DMS 273 (cell line): ENCODE measurements at regions not wholly inside any gene's neighbourhood (a gene's known extent, or its start where the extent isn't known, plus 50 kb on each side); places are given as distances from the start of the nearest gene placed in this dataset.

ENCODE experiments used
- DNase-seq: peaks from one replicate; lab custom pipeline; 2025; ENCODE audit not compliant: unreplicated experiment; lab: John Stamatoyannopoulos, UW

DNA sequence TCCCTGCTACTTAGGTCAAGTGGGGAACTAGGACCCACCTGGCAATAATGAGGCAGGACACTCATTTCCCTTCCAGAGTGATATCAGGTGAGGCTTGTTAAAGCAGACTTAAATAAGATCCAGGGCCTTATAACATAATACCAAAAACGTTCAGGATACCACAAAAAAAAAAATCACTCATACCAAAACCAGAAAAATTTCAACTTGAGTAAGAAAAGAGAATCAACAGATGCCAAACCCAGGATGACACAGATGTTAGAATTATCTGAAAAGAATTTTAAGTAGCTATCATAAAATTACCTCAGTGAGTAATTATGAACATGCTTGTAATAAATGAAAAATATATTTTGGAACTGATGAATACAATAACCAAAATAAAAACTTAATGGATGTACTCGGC lies 255.6 kb upstream of the OSR1 start:
- DNase-seq, result no peak

DNA sequence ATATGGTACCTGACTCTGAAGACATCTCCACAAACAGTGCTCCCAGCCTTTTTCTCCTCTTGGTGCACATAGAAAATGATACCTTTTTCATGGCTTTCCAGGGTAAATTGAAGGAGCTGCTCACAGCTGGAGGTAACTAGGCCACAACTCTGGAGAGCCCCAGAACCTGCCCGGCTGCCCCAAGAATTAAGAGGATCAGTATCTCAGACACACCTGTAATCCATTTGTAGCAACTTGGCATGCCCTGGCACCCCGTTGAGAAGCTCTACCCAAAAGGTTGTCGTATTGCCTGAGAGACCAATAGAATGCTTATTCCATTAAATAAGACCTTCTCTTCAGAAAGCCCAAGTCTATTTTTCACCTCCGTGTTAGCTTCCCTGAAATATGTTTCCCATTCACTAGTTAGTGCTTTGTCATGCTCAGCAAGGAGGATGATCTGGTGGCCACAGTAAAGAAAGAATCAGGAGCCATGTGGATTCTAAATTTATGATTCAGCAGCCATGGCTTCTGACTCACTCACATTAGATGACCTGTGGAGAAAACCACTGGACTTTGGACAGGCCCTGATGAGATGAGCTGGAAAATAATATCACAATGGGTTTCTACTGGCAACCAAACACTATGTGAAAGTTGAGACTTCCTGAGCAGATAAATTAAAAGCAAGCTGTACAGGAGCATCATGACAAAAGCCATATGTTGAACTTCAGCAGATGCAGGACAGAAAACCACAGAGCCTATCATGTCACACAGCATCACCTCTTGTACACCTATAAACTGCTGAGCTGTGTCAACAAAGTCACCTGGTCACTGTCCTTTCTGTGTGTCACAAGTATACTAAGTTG lies 253.3 kb upstream of the OSR1 start:
- DNase-seq, result no peak

DNA sequence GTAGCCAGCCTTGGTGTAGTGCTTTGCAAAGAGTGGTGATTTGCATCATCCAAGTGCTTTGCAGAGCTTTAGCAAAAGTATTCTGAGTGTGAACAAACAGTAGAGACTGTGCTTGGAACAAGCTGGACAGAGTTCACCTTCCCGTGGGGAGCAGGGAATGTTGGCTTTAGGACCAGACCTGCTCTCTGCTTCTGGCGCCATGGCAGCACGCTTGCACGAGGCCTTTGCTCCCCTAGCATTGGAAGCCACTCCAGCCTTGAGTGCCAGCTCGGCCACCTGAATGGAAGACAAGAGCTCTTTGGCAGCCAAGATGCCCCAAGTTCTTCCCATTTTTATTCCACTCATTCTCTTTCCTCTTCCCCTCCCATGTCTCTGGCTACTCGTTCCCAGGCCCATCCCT lies 250.8 kb upstream of the OSR1 start:
- DNase-seq, result no peak

DNA sequence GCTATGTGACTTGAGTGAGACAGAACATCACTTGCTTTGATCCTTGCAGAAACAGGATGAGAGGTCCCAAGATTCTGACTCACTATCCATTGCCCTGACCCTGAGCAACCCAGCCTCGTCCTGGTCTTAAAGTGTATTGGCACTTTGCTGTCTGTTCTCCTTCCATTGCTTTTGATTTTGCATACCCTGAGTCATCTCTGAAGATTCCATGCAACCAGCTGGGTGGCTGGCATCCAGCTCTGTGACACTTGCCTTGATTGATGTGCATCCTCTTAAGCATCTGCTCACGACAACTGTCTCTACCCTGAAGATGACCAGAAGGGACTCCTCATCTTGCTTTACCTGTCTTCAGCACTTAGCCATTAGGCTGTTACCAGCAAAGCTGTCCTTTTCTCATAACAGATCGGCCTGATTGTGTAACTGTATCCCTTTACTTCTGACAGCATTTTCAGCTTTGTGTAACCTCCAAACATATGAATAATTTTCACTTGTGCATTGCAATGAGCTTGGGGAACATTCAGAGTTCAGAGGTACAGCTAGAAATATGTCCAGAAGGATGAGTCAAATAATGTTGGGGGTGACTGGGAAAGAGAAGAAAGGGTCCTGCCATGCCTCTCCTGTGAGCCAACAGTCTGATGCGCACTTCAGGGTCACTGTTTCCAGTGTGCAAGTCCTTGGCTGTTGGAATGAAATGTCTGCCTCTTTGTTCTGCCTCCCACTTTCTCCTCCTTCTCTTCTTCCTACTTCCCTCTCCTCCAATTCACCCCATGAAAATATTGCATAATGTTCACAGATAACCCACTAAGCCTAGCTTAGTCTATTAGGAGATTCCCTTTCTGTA lies 249.7 kb upstream of the OSR1 start:
- DNase-seq, result no peak

DNA sequence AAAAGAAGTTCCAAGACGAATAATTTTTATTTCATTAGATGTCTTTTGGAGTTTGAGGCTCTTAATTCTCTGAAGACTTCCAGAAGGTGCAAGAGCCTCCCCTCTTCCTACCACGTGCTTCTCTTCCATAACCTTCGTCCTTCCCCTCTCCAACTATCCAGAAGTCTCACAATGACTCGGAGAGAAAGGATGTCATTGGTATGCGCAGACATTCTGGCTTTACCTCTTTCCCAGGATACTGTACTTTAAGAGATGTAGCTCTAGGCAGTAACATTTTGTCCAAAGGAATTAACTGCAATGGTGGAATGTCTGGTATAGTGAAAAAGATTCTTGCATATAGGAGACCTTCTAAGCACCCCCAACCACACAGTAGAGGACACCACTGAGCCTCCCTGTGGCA lies 249.0 kb upstream of the OSR1 start:
- DNase-seq, result no peak

DNA sequence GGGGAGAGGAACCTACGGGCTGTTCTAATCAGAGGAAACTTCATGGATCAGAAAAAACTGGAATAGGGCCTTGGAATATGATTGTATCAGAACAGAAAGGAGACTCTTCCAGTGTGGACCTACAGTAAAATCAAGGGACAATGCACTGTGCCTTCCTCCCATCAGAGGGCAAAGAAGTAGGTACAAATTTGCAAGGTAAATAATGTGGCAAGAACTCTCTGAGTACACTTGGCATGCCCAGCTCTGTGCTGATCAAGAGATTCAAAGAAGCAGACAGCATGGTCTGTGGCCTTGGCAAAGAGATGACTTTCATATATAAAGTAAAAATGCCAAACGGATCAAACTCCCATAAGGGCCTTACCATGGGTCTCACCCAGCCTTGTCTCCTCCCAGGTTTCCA lies 242.6 kb upstream of the OSR1 start:
- no peak for DNase-seq

DNA sequence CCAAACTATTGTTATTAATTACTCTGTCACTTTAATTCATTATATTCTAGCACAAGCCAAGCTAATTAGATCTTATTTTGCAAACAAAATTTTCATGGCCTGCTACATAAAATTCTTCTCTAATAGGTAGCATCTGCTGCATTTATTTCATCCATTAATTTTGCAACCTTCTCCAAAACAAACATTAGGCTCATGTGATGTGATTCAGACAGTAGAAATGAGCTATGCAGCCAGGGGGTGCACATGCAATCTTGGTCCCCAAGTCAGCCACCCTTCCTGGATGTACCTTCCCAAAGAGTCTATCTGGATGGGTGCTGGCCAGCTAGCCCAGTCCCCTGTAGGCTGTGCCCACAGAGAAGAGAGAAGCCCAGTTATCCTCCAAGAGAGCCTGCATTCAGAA lies 242.1 kb upstream of the OSR1 start:
- no peak for DNase-seq

DNA sequence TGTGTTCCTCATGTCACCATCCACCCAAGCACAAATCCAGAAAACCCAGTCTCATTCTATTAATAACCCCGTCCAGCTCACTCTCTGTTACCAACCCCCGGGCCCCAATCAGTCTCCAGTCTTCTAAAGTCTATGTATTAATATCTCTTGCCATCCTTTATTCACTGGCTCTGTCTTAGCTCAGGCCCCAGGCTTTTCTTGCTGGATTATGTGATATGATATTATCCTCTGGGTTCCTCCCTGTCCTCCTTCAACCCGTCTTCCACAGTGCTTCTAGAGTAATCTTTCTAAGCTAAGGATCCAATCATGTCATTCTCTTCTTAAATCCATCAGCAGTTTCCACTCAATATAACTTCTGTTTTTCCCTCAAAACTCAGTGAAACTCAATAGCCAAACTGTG lies 240.5 kb upstream of the OSR1 start:
- DNase-seq, result no peak

DNA sequence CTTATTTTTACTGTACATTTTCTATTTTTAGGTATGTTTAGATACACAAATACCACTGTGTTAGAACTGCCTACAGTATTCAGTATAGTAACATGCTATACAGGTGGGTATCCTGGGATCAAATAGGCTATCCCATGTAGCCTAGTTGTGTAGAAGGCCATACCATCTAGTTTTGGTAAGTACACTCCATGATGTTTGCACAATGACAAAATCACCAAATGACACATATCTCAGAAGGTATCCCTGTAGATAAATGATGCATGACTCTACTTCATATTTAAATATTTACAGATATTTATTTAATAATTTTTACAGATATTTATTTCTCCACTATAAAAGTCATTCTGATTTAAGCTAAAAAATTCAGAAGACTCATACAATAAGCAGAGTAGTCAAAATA lies 233.8 kb upstream of the OSR1 start:
- no peak for DNase-seq

DNA sequence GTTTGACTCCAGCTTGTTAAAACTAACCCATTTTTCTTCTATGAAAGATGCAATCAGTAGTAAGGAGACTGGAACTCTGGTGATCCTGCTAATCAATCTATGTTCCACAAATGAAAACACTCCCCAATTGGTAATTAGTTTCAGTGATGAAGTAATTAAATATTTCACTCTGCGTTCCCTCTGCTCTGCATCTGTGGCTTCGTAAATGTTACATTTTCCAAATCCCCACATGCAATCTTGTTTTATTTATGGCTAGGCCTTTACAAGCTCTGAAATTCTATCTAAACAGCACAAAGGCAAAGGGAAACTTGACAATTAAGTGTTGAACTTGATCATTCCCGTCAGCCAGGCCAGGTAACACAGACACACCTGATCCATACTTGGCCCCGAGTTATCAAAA lies 231.4 kb upstream of the OSR1 start:
- DNase-seq, result no peak

DNA sequence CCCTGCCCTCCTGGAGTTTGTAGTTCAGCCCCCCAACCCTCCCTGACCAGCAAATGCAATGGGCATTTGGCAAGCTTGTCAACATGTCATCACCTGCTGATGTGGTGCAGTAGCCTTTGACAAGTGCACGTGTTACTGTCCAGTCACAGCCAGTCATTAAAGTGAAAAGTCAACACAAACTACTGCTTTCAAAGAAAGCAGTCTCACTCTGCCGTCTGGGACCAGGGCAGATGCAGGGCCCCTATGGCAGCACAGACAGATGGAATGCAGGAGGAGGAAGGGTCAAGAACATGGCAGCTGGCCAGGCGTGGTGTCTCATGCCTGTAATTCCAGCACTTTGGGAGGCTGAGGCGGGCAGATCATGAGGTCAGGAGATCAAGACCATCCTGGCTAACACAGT lies 222.4 kb upstream of the OSR1 start:
- DNase-seq, result no peak

DNA sequence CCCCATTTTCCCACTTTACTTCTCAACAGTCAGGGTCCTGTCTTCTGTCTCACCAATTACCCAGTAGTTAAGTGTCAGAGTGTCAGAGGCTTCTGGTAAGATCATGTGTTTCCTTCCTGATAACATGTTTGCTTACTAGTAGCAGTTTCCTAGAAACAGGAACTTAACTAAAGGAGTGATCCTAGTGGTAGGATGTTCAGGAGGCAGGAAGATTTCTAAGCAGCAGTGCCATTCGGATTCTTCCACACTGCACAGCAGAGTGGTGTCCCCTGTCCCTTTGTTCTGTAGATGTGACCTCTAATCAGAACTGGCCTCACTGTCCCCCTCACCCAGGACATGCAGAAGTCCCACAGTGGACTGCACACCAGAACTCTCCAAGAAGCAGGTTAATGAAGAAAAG lies 221.8 kb upstream of the OSR1 start:
- DNase-seq, result no peak

DNA sequence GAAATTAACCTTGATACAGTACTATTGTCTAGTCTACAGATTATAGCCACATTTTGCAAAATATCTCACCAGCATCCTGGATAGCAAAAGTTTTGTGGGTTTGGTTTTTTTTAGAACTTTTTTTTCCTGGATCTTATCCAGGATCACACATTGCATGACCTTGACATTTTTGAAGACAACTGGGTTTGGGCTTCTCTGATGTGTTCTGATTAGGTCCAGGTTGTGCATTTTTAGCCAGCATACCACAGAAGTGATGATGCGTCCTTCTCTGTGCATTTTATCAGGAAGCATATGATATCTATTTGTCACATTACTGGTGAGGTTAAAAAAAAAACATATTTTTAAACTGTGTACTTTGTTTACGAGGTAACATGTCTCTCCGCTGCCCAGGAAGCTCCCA lies 221.0 kb upstream of the OSR1 start:
- no peak for DNase-seq

DNA sequence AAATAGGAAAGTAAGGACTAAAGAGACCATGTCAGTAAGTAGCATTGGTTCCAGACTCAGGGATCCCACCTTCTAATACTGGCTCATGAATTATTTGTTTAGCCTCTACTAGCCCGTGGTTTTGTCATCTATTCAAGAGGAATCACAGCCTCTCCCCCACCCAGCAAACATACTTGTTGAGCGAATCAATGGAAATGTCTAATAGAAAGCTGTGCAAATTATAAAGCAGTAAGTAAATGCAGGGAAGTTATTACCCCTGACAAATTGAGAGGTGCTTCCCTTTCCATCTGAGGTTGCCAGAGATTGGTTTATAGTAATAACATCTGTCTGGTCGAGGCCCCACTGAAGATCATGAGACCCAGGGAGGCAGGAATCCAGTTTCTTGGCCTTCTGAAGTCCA lies 219.3 kb upstream of the OSR1 start:
- DNase-seq, result no peak

DNA sequence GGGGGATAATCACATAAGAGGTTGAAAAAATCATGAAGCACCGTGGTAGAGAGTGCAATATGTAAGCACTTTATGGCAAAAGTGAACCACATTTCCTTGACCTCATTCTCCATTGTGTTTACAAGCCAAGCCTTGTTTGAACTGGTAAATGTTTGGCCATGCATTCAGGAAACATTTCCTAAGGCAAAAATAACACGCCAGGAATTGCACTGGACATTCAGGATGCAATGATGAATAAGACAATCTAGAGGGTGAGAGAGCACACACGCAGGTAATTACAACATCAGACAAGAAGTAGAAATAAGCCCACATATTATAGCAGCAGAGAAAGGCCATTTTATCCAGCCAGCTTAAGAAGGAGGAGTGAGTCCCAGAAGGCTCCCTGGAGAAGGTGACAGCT lies 218.0 kb upstream of the OSR1 start:
- DNase-seq, result no peak

DNA sequence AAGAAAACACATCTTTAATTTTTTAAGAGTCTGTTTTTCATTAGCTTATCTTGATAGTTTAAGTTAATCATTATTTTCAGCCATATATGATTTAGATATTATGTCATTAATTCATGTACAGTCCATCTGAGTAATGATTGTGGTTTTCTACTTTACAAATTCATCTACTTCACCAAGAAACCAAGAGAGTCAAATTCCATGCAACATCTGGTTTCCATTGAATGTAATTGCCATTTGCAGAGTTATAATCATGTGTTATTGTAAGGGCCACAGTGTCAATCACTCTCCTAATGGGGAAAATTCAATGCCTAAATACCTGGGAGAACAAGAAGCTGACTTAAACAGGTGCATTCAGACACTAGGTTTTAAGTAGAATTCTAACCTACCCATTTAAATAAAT lies 217.2 kb upstream of the OSR1 start:
- DNase-seq, result no peak

DNA sequence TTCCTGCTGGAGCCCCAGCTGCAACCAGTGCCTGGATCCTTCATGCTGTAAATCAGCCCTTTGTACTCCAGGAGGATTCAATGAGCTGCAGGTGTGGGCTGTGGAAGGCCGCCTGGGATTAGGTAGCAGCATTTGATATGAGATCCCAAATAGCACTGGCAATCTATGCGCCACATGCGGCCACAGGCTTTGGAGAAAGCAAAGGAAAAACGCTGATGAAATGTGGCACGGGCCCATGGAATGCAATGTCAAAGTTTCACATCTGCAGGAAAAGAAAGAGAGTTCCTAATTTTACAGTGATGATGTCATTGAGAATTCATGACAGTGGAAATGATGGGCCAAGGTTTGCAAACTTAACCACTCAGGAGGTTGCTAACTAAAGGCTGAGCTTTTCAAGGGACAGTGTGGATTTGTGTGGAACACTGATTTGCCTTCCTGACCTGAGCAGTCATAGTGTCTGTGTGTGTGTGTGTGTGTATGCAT lies 216.4 kb upstream of the OSR1 start:
- no peak for DNase-seq

DNA sequence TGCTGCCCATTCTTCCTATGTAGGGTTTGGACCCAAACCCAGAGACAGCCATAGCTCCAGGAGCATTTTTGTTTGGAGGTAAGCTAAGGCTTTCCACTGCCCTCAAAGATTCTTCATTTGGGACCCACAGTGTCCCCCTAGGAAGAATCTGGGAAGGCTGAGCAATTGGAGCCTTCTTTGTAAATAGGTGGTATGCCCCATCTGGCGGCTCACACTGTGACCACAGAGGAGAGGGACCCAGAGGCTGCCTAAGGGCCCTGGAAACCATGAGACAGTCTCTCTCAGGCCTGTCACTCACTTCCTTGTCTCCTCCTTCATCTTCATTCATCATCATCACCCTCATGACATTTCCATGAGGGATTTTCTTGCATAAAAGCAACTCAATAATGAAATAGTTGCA lies 215.4 kb upstream of the OSR1 start:
- peak; percentile 4 for DNase-seq

DNA sequence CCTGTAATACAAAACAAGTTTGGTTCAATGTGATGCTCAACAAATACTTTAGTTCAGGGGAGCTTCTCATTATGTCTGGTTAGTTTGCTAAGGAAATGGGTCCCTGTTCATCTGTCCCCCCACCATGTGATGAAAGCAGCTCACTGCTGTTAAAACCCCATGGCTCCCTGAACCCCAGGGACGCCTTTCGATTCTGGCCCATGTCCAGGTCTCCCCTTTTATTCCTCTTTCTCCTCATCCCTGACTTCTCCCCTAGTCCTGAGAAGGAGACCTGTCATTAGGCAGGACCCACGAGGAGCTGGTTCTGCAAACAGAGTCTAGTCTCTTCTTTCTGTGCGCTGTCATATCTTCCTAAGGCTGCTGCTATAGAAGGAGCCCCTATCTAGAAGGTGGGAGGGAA lies 213.3 kb upstream of the OSR1 start:
- no peak for DNase-seq

DNA sequence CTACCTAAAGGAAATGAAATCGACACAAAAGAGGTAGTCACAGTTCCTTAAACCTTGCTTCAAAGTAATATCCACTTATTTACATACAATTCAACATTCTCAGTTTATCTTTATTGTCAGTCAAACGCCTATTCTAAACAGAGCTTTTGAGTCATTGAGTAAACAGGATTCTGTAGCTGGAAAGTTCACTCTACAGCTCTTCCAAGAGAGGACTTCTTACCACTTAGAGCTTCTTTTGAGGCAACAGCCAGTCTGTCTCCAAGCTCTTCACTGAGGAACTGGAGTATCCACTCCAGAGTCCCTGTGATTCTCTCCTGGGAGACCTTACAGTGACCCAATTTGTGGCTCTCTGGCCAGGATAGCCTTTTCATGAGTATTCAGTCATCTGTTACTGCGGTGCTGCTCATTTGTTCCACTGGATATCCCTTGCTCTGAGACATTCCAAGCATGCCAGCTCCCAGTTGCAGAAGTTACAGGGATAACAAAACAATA lies 210.9 kb upstream of the OSR1 start:
- no peak for DNase-seq

DNA sequence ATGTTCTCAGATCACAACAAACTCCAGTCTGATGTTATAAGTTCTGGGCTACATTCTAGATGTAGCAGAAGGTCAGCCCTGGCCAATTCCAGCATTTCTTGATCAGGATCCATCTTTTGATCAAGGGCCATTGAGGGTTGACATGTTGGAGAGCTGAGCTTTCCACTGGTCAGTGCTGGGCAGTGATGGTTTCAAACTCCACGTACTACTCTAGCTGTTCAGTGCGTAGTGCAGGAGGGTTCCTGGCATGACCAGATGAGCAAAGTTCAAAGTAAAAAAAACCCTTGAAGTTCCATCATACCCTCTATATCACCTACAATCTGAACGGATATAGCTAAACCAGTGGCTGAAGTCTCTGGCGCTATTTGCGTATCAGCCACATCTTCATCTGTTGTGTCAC lies 210.4 kb upstream of the OSR1 start:
- no peak for DNase-seq

DNA sequence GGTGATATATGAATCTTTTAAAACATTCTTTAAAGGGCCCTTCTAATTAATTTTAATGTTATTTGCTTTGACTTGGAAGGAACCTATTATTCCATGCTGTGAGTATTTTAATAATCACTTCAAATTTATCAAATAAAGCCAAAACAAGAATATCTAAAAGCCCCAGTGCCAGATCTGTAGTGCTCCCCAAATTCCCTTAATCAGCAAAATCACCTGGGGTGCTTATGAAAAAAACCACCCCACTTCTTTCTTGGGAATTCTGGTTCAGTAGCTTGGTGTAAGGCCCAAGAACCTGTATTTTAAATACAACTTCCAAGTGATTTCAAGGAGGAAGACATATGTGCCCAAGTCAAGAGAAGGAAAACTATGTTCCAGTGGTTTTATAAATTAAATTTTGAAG lies 202.4 kb upstream of the OSR1 start:
- no peak for DNase-seq
